ENCODE measurements at regions not wholly inside any gene's neighbourhood (a gene's known extent, or its start where the extent isn't known, plus 50 kb on each side); places are given as distances from the start of the nearest gene placed in this dataset.

DNA sequence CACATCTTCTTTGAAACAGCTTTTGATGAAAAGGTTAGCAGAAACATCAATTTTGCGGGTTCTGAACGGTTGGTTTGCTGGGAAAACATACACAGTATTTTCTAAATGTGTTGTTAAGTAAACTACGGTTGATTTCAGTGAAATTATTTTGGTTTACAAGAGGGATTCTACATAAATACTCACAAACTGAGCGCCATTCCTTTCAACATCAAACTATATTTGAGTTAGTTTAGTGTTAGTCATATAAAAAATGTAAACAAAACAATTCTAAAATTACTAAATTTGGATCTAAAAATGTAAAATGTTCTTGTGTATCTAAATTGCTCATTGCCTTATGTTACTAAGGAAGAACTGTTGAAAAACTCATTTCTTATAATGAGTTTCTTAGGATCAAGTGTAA lies 425.6 kb downstream of the PCDH18 start:
- no peak for TF ChIP-seq USF1 (IDR thresholded peaks at IDR 0.05)
- TF ChIP-seq EP300 (IDR thresholded peaks at IDR 0.05; ENCODE audit: borderline replicate concordance), result no peak
- TF ChIP-seq ZBTB7A (IDR thresholded peaks at IDR 0.05; ENCODE audit: low read depth), result no peak
- TF ChIP-seq YY1 (IDR thresholded peaks at IDR 0.05; ENCODE audit: low read depth), result no peak
- no peak for TF ChIP-seq NFIC (IDR thresholded peaks at IDR 0.05)
- TF ChIP-seq EGR1 (IDR thresholded peaks at IDR 0.05), result no peak
- TF ChIP-seq TAF1 (IDR thresholded peaks at IDR 0.05; ENCODE audit: low read depth), result no peak
- no peak for TF ChIP-seq FOXM1 (IDR thresholded peaks at IDR 0.05; ENCODE audit: borderline replicate concordance, low read depth)
- TF ChIP-seq CEBPB (IDR thresholded peaks at IDR 0.05), result no peak
- no peak for TF ChIP-seq MAX (IDR thresholded peaks at IDR 0.05)
- TF ChIP-seq, protein P1, sequence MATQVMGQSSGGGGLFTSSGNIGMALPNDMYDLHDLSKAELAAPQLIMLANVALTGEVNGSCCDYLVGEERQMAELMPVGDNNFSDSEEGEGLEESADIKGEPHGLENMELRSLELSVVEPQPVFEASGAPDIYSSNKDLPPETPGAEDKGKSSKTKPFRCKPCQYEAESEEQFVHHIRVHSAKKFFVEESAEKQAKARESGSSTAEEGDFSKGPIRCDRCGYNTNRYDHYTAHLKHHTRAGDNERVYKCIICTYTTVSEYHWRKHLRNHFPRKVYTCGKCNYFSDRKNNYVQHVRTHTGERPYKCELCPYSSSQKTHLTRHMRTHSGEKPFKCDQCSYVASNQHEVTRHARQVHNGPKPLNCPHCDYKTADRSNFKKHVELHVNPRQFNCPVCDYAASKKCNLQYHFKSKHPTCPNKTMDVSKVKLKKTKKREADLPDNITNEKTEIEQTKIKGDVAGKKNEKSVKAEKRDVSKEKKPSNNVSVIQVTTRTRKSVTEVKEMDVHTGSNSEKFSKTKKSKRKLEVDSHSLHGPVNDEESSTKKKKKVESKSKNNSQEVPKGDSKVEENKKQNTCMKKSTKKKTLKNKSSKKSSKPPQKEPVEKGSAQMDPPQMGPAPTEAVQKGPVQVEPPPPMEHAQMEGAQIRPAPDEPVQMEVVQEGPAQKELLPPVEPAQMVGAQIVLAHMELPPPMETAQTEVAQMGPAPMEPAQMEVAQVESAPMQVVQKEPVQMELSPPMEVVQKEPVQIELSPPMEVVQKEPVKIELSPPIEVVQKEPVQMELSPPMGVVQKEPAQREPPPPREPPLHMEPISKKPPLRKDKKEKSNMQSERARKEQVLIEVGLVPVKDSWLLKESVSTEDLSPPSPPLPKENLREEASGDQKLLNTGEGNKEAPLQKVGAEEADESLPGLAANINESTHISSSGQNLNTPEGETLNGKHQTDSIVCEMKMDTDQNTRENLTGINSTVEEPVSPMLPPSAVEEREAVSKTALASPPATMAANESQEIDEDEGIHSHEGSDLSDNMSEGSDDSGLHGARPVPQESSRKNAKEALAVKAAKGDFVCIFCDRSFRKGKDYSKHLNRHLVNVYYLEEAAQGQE (IDR thresholded peaks at IDR 0.05; ENCODE audit: low read depth), result no peak
- no peak for TF ChIP-seq TCF12 (IDR thresholded peaks at IDR 0.05; ENCODE audit: low read depth)
- no peak for TF ChIP-seq RAD21 (IDR thresholded peaks at IDR 0.05; ENCODE audit: low read depth)
- no peak for TF ChIP-seq TEAD4 (IDR thresholded peaks at IDR 0.05)

DNA sequence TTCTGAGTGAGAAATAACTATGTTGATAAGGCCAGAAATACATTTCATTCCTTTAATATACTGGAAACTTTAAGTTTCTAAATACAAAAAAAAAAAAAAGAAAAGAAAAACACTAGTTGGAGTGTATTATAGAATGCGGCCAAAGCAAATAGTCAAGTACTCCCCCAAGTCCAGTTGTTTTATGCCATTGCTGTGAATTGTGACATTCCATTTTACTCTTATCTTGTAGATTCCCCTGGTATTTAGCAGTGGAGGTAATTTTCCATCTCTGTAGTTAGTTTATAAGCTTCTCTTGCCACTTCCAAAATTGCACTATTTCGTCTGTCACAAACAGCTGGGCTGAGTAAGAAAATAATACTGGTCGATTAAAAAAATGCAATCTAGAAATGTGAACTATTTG lies 426.0 kb downstream of the PCDH18 start:
- TF ChIP-seq EGR1 (IDR thresholded peaks at IDR 0.05), result no peak

DNA sequence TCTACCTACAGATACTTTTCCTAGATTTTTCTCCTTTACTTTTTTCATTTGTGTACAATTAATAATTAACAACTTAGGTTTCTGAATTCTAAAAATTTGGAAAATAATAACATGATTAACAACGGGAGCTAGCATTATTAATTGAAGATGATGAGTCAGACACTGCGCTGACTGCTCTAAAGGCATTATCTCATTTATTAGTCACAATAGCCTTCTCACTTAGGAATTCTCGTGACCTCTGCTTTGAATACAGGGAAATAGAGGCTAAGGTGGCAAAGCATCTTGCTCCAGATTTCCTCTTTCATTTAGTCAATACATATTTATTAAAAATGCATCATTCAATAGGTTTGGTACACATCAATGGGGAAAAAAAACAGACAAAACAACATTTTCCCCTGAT lies 441.3 kb downstream of the PCDH18 start:
- no peak for TF ChIP-seq ZBTB7A (IDR thresholded peaks at IDR 0.05; ENCODE audit: low read depth)
- TF ChIP-seq NFIC (IDR thresholded peaks at IDR 0.05), result no peak
- TF ChIP-seq RAD21 (IDR thresholded peaks at IDR 0.05; ENCODE audit: low read depth), result no peak
- no peak for TF ChIP-seq YY1 (IDR thresholded peaks at IDR 0.05; ENCODE audit: low read depth)
- no peak for TF ChIP-seq EP300 (IDR thresholded peaks at IDR 0.05; ENCODE audit: borderline replicate concordance)
- TF ChIP-seq TAF1 (IDR thresholded peaks at IDR 0.05; ENCODE audit: low read depth), result no peak
- TF ChIP-seq CEBPB (IDR thresholded peaks at IDR 0.05), result no peak
- TF ChIP-seq, protein P1 (IDR thresholded peaks at IDR 0.05; ENCODE audit: low read depth), result no peak
- TF ChIP-seq USF1 (IDR thresholded peaks at IDR 0.05), result no peak
- TF ChIP-seq FOXM1 (IDR thresholded peaks at IDR 0.05; ENCODE audit: borderline replicate concordance, low read depth), result no peak
- TF ChIP-seq EGR1 (IDR thresholded peaks at IDR 0.05), result no peak
- no peak for TF ChIP-seq CREB1 (IDR thresholded peaks at IDR 0.05; ENCODE audit: low read depth)
- no peak for TF ChIP-seq MAX (IDR thresholded peaks at IDR 0.05)
- TF ChIP-seq TCF12 (IDR thresholded peaks at IDR 0.05; ENCODE audit: low read depth), result no peak

- TF ChIP-seq TEAD4 (IDR thresholded peaks at IDR 0.05) (no peak), NFIC (IDR thresholded peaks at IDR 0.05) (no peak), CEBPB (IDR thresholded peaks at IDR 0.05) (no peak), TCF12 (IDR thresholded peaks at IDR 0.05; ENCODE audit: low read depth) (no peak), EGR1 (IDR thresholded peaks at IDR 0.05) (no peak), MAX (IDR thresholded peaks at IDR 0.05) (no peak), YY1 (IDR thresholded peaks at IDR 0.05; ENCODE audit: low read depth) (no peak), RAD21 (IDR thresholded peaks at IDR 0.05; ENCODE audit: low read depth) (no peak), USF1 (IDR thresholded peaks at IDR 0.05) (no peak)
- TF ChIP-seq, protein P1 (IDR thresholded peaks at IDR 0.05; ENCODE audit: low read depth), result no peak
These were observed 448.6 kb downstream of the PCDH18 start for GRCh38 chr4:137083571-137084135.

All from Ishikawa (cell line).